T-helper 1 cell treated with Interleukin-12 subunit alpha and Interleukin-12 subunit beta and Interleukin-4 antibody, amounts not matched to agents 30 ng/mL and 1 ng/mL, for 36 hours (primary cell): ENCODE measurements at regions not wholly inside any gene's neighbourhood (a gene's known extent, or its start where the extent isn't known, plus 50 kb on each side); places are given as distances from the start of the nearest gene placed in this dataset.

Experiments used
- intact Hi-C: fragments of 100-400 bp; cut with micrococcal nuclease; formaldehyde crosslinking; loops from one replicate; pipeline ENCODE4 v1.15.1; 2024

- intact Hi-C loops = no loop called here
Measured at GRCh38 chr6:88558981-88559380, 392.8 kb upstream of the CNR1 start.

- intact Hi-C loops = no loop called here
Measured at GRCh38 chr6:88556663-88557062, 390.5 kb upstream of the CNR1 start.

DNA sequence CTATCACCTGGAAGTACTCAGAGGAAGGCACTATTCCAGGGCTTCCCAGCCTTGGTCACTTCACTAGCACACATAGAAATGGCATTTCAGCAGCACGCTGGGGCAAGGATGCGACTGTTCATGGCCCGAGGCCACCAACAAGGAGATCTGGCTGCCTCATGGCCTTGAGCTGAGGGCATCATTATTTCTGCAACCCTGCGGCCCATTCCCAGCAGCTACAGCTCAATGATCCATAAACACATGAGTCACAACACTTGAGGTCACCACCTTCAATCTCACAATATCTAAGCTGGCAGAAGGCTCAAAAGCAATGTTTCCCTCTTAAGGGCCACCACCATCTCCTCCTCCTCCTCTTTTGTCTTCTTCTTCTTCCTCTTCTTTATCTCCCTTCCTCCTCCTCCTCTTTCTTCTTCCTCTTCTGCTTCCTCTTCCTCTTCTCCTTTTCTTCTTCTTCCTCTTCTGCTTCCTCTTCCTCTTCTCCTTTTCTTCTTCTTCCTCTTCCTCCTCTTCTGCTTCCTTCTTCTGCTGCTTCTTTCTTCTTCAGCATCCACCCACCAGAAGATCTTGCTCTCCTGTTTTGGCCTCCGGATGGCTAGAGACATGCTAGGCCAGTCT is 382.9 kb upstream of the CNR1 start:
- intact Hi-C loops = no loop called here

GRCh38 chr6:88547768-88548167 is 381.6 kb upstream of the CNR1 start:
- intact Hi-C loops = no loop called here

DNA sequence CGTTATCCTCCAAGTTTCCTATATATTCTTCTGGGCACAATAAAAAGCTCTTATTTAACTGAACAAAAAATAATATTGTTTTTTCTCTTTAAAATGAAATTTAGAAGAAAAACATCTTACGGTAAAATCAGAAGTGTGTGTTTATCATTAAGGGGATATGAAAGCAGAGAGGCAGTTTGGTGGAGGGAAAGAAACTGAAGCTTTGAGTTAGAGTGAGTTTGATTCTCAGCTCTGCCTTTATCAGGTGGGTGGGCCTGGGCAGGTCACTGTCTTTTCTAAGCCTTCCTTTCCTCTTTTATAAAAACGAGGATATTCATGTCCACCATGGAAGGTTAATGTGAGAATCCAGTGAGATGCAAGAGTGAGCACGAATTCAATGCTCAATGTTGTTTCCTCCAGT is 379.8 kb upstream of the CNR1 start:
- intact Hi-C loops = no loop called here

- intact Hi-C loops = no loop called here
Measured at GRCh38 chr6:88544986-88545612, 379.0 kb upstream of the CNR1 start.

DNA sequence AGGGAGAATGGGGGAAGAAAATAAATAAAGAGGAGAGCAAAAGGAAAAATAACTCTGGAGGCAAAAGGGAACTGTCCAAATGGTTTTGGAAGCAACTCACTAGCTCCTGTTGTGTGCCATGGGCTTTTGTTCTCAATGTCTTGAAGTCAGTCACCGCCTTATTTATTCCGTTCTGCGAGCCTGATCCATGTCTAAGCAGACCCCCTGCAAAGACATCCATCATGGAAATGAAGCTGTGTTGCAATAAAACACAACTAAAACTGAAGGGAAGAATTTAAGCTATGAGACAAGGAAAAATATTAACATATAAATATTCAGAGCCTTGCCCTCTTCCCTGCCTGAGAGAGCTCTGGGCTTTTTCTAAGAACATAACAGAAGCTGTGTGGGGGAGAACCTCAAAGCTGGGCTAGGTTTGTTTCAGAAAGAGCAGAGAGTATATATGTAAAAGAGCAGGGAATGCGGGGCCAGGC is 373.2 kb upstream of the CNR1 start:
- intact Hi-C loops = no loop called here

GRCh38 chr6:88538840-88539239 is 372.7 kb upstream of the CNR1 start:
- intact Hi-C loops = no loop called here

GRCh38 chr6:88538130-88538706 is 372.1 kb upstream of the CNR1 start:
- intact Hi-C loops = no loop called here

DNA sequence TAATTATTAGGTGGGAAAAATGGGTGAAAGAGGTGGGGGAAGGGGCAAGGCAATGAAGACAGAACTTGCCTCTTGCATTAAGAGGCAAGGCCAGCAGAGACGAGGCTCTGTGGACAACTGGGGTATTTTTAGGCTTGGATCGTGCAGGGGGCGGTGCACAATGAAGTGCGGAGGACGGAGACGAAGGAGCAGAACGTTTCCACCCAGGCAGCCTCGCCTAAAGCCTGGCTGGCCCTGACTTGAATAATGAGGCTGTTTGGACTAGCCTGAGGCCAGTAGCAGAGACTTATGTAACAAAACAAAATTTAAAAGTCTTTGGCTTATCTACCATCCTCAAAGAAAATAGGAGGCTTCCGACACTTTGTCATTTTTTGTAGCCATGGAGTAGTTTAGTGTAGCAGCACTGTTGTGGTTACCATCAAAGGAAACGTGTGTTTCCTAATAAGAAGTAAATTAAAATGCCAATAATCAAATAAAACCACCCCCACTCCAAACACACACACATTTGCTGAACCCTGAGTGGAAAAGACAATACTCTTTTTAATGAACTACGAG is 370.0 kb upstream of the CNR1 start:
- intact Hi-C loops = no loop called here

DNA sequence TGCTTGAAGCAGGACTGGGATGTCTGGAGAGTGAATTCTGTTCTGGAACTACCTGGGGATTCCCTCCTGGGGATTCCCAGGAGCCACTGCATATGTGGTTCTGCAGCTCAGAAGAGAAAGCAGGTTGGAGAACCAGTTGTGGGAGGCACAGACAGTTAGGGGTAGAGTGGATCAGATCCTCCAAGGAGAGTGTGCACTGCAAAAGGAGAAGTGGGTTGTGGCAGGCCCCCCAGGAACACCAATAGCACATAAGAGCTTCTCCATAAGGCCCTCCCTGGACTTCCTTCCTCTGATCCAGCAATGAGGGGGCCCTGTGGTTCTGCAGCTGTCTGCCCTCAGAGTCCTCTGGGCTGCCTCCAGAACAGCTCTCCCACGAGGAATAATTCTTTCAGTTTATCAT is 369.2 kb upstream of the CNR1 start:
- intact Hi-C loops = no loop called here

DNA sequence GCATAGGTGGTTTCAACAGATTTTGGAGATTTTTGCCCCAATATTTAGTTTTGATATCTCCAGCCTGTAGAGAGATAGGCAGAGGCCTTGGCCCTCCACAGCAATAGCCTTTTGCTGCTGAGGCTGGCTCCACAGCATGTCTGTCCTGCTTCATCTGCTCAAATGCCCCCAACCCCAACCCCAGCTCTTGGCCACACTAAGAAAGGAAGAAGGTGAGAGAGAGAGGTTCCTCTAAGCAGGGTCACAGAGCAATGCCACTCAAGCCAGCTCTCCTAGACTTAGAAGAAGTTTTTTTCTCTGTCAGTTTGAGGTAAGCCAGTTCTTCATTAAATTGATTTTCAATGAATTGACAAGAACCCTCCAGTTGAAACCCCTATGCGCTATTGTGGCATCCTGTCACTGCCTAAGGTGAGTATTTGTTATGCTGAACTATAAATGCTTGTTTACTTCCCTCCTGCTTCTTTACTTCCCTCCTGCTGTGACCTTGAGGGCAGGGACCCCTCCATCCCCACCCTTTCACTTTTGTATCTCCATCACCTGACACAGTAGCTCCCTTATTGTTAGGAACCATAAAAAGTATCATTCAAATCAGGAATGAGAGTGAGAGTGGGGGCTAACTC is 366.2 kb upstream of the CNR1 start:
- intact Hi-C loops = no loop called here

DNA sequence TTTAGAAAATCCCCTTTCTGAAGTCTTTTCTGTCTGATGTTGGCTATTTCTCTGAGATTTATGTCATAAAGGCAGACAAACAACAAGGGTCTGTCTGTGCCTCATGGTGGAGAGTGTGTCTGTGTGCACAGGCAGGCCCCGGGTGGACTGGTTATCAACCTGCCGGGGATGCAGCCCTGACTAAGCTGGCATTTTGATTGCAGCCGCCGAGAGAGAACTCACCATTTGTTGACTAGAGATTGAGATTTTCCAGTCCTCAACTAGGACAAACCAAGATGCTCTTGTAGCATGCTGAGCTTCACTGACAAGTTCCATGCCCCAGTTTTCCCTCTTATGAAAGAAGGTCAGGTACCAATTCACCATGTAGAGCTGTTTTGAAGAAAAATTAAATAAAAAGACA is 363.6 kb upstream of the CNR1 start:
- intact Hi-C loops = no loop called here

- intact Hi-C loops = no loop called here
Measured at GRCh38 chr6:88520445-88520844, 354.3 kb upstream of the CNR1 start.

- intact Hi-C loops = no loop called here
Measured at GRCh38 chr6:88520017-88520338, 353.8 kb upstream of the CNR1 start.

DNA sequence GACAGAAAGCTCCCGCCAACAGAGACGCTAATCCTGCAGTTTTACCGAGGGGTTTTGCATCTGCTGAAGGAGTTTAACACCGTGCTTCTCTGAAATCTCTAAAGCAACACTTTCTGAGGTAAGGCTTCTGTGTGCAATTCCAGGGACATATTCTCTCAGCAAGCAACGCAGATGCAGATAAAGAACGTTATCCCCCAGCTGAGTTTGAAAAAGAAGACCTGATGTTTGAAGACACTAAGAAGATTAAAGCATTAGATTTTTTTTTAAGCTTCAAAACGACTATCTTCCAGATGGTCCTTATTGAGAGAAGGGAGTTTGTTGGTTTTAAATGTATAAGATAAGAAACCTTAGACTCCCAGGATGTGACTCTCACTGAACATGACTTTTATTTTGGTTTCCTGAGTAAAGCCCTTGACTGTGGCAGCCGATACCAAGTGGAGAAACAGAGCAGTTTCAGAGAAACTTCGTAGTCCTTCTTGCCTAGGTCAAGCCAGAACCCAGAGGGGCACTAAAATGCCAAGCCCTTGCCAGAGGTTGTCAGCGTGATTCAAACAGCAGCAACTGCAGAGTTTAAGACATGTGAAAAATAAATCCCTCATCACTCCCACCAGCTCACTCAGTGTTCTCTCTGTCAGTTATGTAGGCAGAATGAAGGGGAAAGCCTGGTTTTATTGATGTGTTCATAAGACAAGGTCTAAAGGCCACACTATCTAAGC is 353.3 kb upstream of the CNR1 start:
- intact Hi-C loops = no loop called here

GRCh38 chr6:88517737-88518136 is 351.6 kb upstream of the CNR1 start:
- intact Hi-C loops = no loop called here

- intact Hi-C loops = no loop called here
Measured at GRCh38 chr6:88513920-88514319, 347.8 kb upstream of the CNR1 start.

DNA sequence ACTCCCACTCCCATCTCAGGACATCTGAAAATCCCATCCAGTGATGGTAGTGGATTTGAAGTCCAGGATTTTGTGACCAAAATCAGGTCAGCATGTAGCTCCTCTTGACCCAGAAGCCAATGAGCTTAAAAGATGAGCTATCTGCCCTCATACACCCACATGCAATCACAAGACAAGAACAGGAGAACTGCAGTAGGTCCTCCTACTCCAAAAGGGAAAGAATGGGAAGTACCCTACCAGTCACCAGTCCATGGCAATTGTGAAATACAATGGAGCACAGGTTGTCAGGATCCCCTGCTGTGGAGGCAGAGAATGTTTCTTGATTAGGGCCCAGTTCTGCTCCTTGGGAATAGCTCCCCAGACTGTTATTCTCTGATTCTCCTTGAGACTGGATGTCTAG is 347.3 kb upstream of the CNR1 start:
- intact Hi-C loops = no loop called here

- intact Hi-C loops = no loop called here
Measured at GRCh38 chr6:88512951-88513350, 346.8 kb upstream of the CNR1 start.

DNA sequence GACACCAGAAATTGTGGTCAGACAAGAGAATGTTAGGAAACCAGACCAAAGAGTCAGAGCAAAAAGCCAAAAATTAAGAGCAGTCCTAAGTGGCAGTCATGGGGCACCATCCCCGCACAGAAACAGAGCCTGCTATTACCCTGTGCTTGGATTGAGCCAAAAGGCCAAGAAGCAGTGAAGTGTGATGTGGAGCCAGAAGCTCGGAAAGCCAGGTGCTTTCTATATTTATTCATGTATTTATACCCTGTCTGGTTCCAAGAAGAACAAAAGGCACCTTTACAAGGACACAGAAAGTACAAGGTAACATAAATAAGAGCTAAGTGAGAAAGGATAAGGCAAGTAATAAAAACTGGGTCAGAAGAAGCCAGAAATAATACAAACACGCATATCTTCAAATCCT is 336.2 kb upstream of the CNR1 start:
- intact Hi-C loops = no loop called here
